Testis (tissue), 2 donors: ENCODE measurements at regions not wholly inside any gene's neighbourhood (a gene's known extent, or its start where the extent isn't known, plus 50 kb on each side); places are given as distances from the start of the nearest gene placed in this dataset.

Experiments used
- CTCF ChIP-seq, 3 experiments: fragments of 450-650 bp in 2 of 3; fragments of 200-600 bp in 1 of 3; sonication (generic) in 1 of 3; IDR thresholded peaks; one replicate each; pipeline ENCODE4 v1.5.1; 2016 to 2019; ENCODE audit warnings: antibody characterized with exemption in 3 of 3, mild to moderate bottlenecking in 2 of 3, moderate library complexity in 1 of 3
- POLR2A ChIP-seq: fragments of 450-650 bp; IDR thresholded peaks from one replicate; pipeline ENCODE4 v1.6.1; 2017; ENCODE audit warnings: antibody characterized with exemption, mild to moderate bottlenecking, moderate library complexity

- peak; percentile 49 to 55 (median 50) for TF ChIP-seq CTCF (IDR thresholded peaks at IDR 0.05)
- TF ChIP-seq POLR2A: no peak
Measured at GRCh38 chr21:23968722-23969647, 1638.3 kb downstream of the MRPL39 start.
